Liver (tissue), 3 donors: ENCODE measurements at regions not wholly inside any gene's neighbourhood (a gene's known extent, or its start where the extent isn't known, plus 50 kb on each side); places are given as distances from the start of the nearest gene placed in this dataset.

Source experiments
- CTCF ChIP-seq: fragments of 150-350 bp; IDR thresholded peaks from 2 replicates; pipeline ENCODE4 v1.5.1; 2017; ENCODE audit warnings: improper control_type of control experiment, low read depth, low read length; ENCODE audit not compliant: missing input control
- JUND ChIP-seq, 2 donors: IDR thresholded peaks; 2 replicates each; pipeline ENCODE4 v1.6.1; 2016; ENCODE audit warnings: antibody characterized with exemption in 2 of 2
- RAD21 ChIP-seq, 2 donors: IDR thresholded peaks; 2 replicates each; pipeline ENCODE4 v1.6.1; 2016; ENCODE audit warnings: antibody characterized with exemption in 2 of 2, mild to moderate bottlenecking in 2 of 2
- TAF1 ChIP-seq: conservative IDR thresholded peaks from 2 replicates; pipeline ENCODE4 v1.6.1; 2016; ENCODE audit warnings: antibody characterized with exemption, mild to moderate bottlenecking
- donor health status: healthy.
- donor health status: healthy.

- TF ChIP-seq CTCF (no peak), JUND (IDR thresholded peaks at IDR 0.05) (no peak), RAD21 (IDR thresholded peaks at IDR 0.05) (no peak), TAF1 (no peak)
These were observed 302.2 kb downstream of the BCL11A start for GRCh38 chr2:60251247-60251646.
